Body of pancreas (tissue), 4 donors: ENCODE measurements at regions not wholly inside any gene's neighbourhood (a gene's known extent, or its start where the extent isn't known, plus 50 kb on each side); places are given as distances from the start of the nearest gene placed in this dataset.

Source experiments
- ATAC-seq: fragments of 150-250 bp; one replicate; pipeline ENCODE4 v1.9.1; 2016
- DNase-seq, 4 donors: peaks; one replicate each; pipeline ENCODE4 v3.0.0-alpha.2; 2019
- H3K27ac ChIP-seq, 4 donors: fragments of 200-600 bp; sonication (generic); 1 replicate in 3 of 4; 2 replicates in 1 of 4; pipeline versions ENCODE4 v1.5.1 to v1.6.1; 2016 to 2019; ENCODE audit warnings: mild to moderate bottlenecking in 1 of 4, mixed read lengths in 1 of 4, moderate library complexity in 1 of 4
- H3K27me3 ChIP-seq, 2 donors: fragments of 200-600 bp; sonication (generic); one replicate each; pipeline ENCODE4 v1.6.0; 2016; ENCODE audit warnings: mild to moderate bottlenecking in 1 of 2
- H3K36me3 ChIP-seq, 2 donors: fragments of 200-600 bp; sonication (generic); replicated peaks in 1 of 2; 2 replicates each; pipeline ENCODE4 v1.5.1; 2016; ENCODE audit warnings: low read depth in 2 of 2; ENCODE audit not compliant: insufficient read depth in 1 of 2
- H3K4me1 ChIP-seq: fragments of 200-600 bp; sonication (generic); one replicate; pipeline ENCODE4 v1.6.0; 2016
- H3K4me3 ChIP-seq, 2 donors: fragments of 200-600 bp; sonication (generic); 1 replicate in 1 of 2; 2 replicates in 1 of 2; pipeline ENCODE4 v1.5.1; 2016 to 2019
- H3K9me3 ChIP-seq, 3 donors: fragments of 200-600 bp; sonication (generic); 1 replicate in 2 of 3; 2 replicates in 1 of 3; pipeline ENCODE4 v1.5.1; 2016
- CTCF ChIP-seq, 7 experiments: fragments of 450-650 bp in 4 of 7; fragments of 200-600 bp in 3 of 7; sonication (generic) in 3 of 7; IDR thresholded peaks; one replicate each; pipeline ENCODE4 v1.5.1; 2016 to 2019; ENCODE audit warnings: antibody characterized with exemption in 7 of 7
- POLR2A ChIP-seq, 3 donors: fragments of 450-650 bp; IDR thresholded peaks; one replicate each; pipeline ENCODE4 v1.6.1; 2016; ENCODE audit warnings: antibody characterized with exemption in 3 of 3, mild to moderate bottlenecking in 2 of 3
- WGBS, 2 donors: methylation state at CpG; one replicate each; pipeline ENCODE4 v1.1.5; 2017; 5-methylcytosine and 5-hydroxymethylcytosine counted together
- intact Hi-C: fragments of 100-400 bp; cut with DNase I; formaldehyde crosslinking; loops from one replicate; pipeline ENCODE4 v1.15.1; 2023

- no peaks in the 10 kb centered on the region for H3K4me1 ChIP-seq
- no peak overlapping the region for H3K4me3 ChIP-seq
- ATAC-seq (no peak), DNase-seq (no peak)
- TF ChIP-seq POLR2A (IDR thresholded peaks at IDR 0.05) (no peak), CTCF (IDR thresholded peaks at IDR 0.05) (no peak)
- H3K36me3 ChIP-seq, result no peaks in the 10 kb centered on the region
- no peaks in the 10 kb centered on the region for H3K9me3 ChIP-seq
- no peak overlapping the region for H3K27ac ChIP-seq
- intact Hi-C loops, result no loop called here
- 60 to 68% methylated on average over 2 of the region's 2 CpGs for WGBS, 2 donors
- no peaks in the 10 kb centered on the region for H3K27me3 ChIP-seq
These were observed 90.2 kb downstream of the GPR85 start for GRCh38 chr7:112996331-112996871.

- intact Hi-C loops, result no loop called here
- Histone ChIP-seq H3K36me3 (no peaks in the 10 kb centered on the region), H3K4me3 (no peak overlapping the region), H3K4me1 (no peaks in the 10 kb centered on the region), H3K27ac (no peak overlapping the region), H3K9me3 (no peaks in the 10 kb centered on the region), H3K27me3 (no peaks in the 10 kb centered on the region)
- no peak for TF ChIP-seq POLR2A (IDR thresholded peaks at IDR 0.05)
- no peak for TF ChIP-seq CTCF (IDR thresholded peaks at IDR 0.05)
- WGBS, 2 donors, result 60 to 72% methylated on average over 3 of the region's 3 CpGs
- DNase-seq (no peak), ATAC-seq (no peak)
These were observed 91.4 kb downstream of the GPR85 start for GRCh38 chr7:112995059-112995824.

GRCh38 chr7:112994656-112995055 lies 92.0 kb downstream of the GPR85 start:
- Histone ChIP-seq H3K4me3 (no peak overlapping the region), H3K27ac (no peak overlapping the region), H3K27me3 (no peaks in the 10 kb centered on the region), H3K36me3 (no peaks in the 10 kb centered on the region), H3K9me3 (no peaks in the 10 kb centered on the region), H3K4me1 (no peaks in the 10 kb centered on the region)
- DNase-seq (no peak), ATAC-seq (no peak)
- intact Hi-C loops, result no loop called here
- no peak for TF ChIP-seq CTCF (IDR thresholded peaks at IDR 0.05)
- TF ChIP-seq POLR2A (IDR thresholded peaks at IDR 0.05), result no peak
- 86 to 90% methylated on average over 3 of the region's 3 CpGs for WGBS, 2 donors

- no peaks in the 10 kb centered on the region for H3K27me3 ChIP-seq
- WGBS, 2 donors, result 60 to 64% methylated on average over 2 of the region's 2 CpGs
- ATAC-seq, result no peak
These were observed 96.0 kb downstream of the GPR85 start for GRCh38 chr7:112990624-112991023.

More at GRCh38 chr7:112990624-112991023, 96.0 kb downstream of the GPR85 start:
- Histone ChIP-seq H3K36me3 (no peaks in the 10 kb centered on the region), H3K4me1 (no peaks in the 10 kb centered on the region), H3K27ac (no peak overlapping the region), H3K4me3 (no peak overlapping the region), H3K9me3 (no peaks in the 10 kb centered on the region)
- TF ChIP-seq POLR2A (IDR thresholded peaks at IDR 0.05) (no peak), CTCF (IDR thresholded peaks at IDR 0.05) (no peak)
- intact Hi-C loops, result no loop called here
- no peak for DNase-seq
